Lung (tissue), 11 donors: ENCODE measurements at regions not wholly inside any gene's neighbourhood (a gene's known extent, or its start where the extent isn't known, plus 50 kb on each side); places are given as distances from the start of the nearest gene placed in this dataset.

Experiments used
- ATAC-seq: fragments of 200-7000 bp; cut with Tn5 transposase; one replicate; pipeline ENCODE4 v1.9.1; 2020; ENCODE audit warnings: moderate number of reproducible peaks; ENCODE audit not compliant: insufficient read depth, low FRiP score
- DNase-seq, 3 donors: peaks; one replicate each; pipeline ENCODE4 v3.0.0-alpha.2; 2013 to 2017
- H3K27ac ChIP-seq, 2 donors: one replicate each; pipeline ENCODE4 v1.5.1; 2013; ENCODE audit warnings: mild to moderate bottlenecking in 2 of 2, moderate library complexity in 2 of 2, control low read depth in 1 of 2, inconsistent platforms in 1 of 2, low read depth in 1 of 2, low read length in 1 of 2
- H3K27me3 ChIP-seq, 3 donors: one replicate each; pipeline ENCODE4 v1.5.1; 2013; ENCODE audit warnings: low read length in 2 of 3; ENCODE audit not compliant: control insufficient read depth in 3 of 3, insufficient read depth in 3 of 3
- H3K36me3 ChIP-seq, 4 donors: one replicate each; pipeline ENCODE4 v1.5.1; 2013; ENCODE audit warnings: low read length in 4 of 4, mild to moderate bottlenecking in 1 of 4, moderate library complexity in 1 of 4; ENCODE audit not compliant: control insufficient read depth in 4 of 4, insufficient read depth in 4 of 4
- H3K4me1 ChIP-seq, 5 donors: one replicate each; pipeline ENCODE4 v1.5.1; 2013; ENCODE audit warnings: low read length in 5 of 5, mild to moderate bottlenecking in 2 of 5, moderate library complexity in 1 of 5; ENCODE audit not compliant: control insufficient read depth in 5 of 5, insufficient read depth in 5 of 5
- H3K4me3 ChIP-seq: one replicate; pipeline ENCODE4 v1.5.1; 2013; ENCODE audit warnings: mild to moderate bottlenecking, control low read depth, moderate library complexity
- H3K9ac ChIP-seq, 2 donors: one replicate each; pipeline ENCODE4 v1.5.1; 2013; ENCODE audit warnings: low read length in 2 of 2, control low read depth in 1 of 2; ENCODE audit not compliant: insufficient read depth in 1 of 2
- H3K9me3 ChIP-seq, 4 donors: one replicate each; pipeline ENCODE4 v1.5.1; 2013; ENCODE audit warnings: low read length in 3 of 4, mild to moderate bottlenecking in 1 of 4, moderate library complexity in 1 of 4; ENCODE audit not compliant: control insufficient read depth in 4 of 4, insufficient read depth in 3 of 4
- CTCF ChIP-seq: IDR thresholded peaks from 2 replicates; pipeline ENCODE4 v1.5.1; 2012; ENCODE audit warnings: mild to moderate bottlenecking; ENCODE audit errors: control extremely low read depth, extremely low read depth
- WGBS, 2 donors: extraction: QIAGEN DNeasy Blood & Tissue Kit; methylation state at CpG; one replicate each; pipeline ENCODE4 v1.1.7; 2013; 5-methylcytosine and 5-hydroxymethylcytosine counted together
- donor health status: control.
- donor health status: control.
- donor health status: Bipolar disorder and iron deficiency.
- donor health status: healthy.
- donor health status: DM: yes; HTN: yes; CAD: no.

GRCh38 chr4:13266687-13267086, 217.5 kb downstream of the RAB28 start:
- TF ChIP-seq CTCF = no peak
- no peak for DNase-seq
- no peak overlapping the region for H3K4me3 ChIP-seq
- peaks cover 0 to 3% (median 0%) of the 10 kb centered on the region in 4 donors for H3K36me3 ChIP-seq
- no peak for ATAC-seq
- H3K27ac ChIP-seq = no peak overlapping the region
- H3K9ac ChIP-seq = no peak overlapping the region
- H3K9me3 ChIP-seq = no peaks in the 10 kb centered on the region
- 88% methylated on average over 3 of the region's 3 CpGs for WGBS, 2 donors
- H3K4me1 ChIP-seq = no peaks in the 10 kb centered on the region
- H3K27me3 ChIP-seq = no peaks in the 10 kb centered on the region

- Histone ChIP-seq H3K9ac (no peak overlapping the region), H3K4me3 (no peak overlapping the region), H3K27me3 (no peaks in the 10 kb centered on the region), H3K36me3 (peaks cover 0 to 3% (median 0%) of the 10 kb centered on the region in 4 donors), H3K27ac (no peak overlapping the region), H3K4me1 (no peaks in the 10 kb centered on the region), H3K9me3 (no peaks in the 10 kb centered on the region)
- WGBS, 2 donors = 83 to 91% methylated on average over 4 of the region's 4 CpGs
- ATAC-seq = no peak
- no peak for TF ChIP-seq CTCF
- DNase-seq = no peak
These were observed 220.1 kb downstream of the RAB28 start for GRCh38 chr4:13263967-13264525.

GRCh38 chr4:13262816-13263215, 221.3 kb downstream of the RAB28 start:
- no peak for TF ChIP-seq CTCF
- Histone ChIP-seq H3K27ac (no peak overlapping the region), H3K9me3 (no peaks in the 10 kb centered on the region), H3K4me1 (no peaks in the 10 kb centered on the region), H3K27me3 (no peaks in the 10 kb centered on the region), H3K4me3 (no peak overlapping the region), H3K36me3 (peaks cover 0 to 3% (median 0%) of the 10 kb centered on the region in 4 donors), H3K9ac (no peak overlapping the region)
- 88 to 93% methylated on average over 8 of the region's 8 CpGs for WGBS, 2 donors
- ATAC-seq = no peak
- DNase-seq = no peak
